NCI-H2196 (cell line): ENCODE measurements at regions not wholly inside any gene's neighbourhood (a gene's known extent, or its start where the extent isn't known, plus 50 kb on each side); places are given as distances from the start of the nearest gene placed in this dataset.
"Not testable (repeated sequence)": the region's sequence is repeated elsewhere in the genome, so short reads cannot be mapped to it uniquely, and the experiment has no call there.

Experiments
- DNase-seq: peaks from one replicate; lab custom pipeline; 2025; ENCODE audit not compliant: unreplicated experiment; lab: John Stamatoyannopoulos, UW

- peak; percentile 39 for DNase-seq
Observed at GRCh38 chr12:75944097-75944904, 87.3 kb downstream of the PHLDA1 start.

GRCh38 chr12:75943730-75944096, 87.9 kb downstream of the PHLDA1 start:
- no peak for DNase-seq

- not testable (repeated sequence) for DNase-seq
Observed at GRCh38 chr12:75941661-75942060, 89.9 kb downstream of the PHLDA1 start.

DNA sequence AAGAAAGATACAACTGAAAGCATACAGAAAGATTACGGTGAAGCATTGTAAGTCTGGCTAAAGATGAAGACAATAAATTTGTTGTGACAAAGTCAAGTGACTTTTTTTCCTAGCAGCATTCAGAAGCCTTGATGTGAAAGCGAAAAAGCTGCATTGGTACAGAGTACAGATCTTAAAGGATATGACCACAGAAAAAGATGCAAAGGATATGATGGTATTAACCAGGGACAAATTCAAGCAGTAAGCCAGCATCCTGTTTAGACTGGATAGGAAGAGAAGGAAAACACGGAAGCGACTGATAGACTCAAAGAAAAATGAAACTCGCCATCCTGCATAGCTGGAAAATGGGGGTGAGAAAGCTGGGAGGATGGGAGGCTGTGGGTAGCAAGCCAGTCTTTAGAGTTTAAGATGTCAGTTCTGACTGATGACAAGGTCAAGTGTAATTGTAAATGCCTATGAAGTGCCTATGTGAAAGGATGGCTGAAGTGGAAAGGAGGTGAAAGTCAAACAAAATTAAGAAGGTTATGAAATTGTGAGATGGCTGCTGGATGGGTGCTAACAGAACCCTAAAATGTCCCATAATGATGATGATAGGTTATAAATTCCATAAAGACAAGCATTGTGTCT, 92.4 kb downstream of the PHLDA1 start:
- DNase-seq = no peak

- DNase-seq = no peak
Observed at GRCh38 chr12:75938189-75938588, 93.4 kb downstream of the PHLDA1 start.

- no peak for DNase-seq
Observed at GRCh38 chr12:75937486-75937885, 94.1 kb downstream of the PHLDA1 start.

DNA sequence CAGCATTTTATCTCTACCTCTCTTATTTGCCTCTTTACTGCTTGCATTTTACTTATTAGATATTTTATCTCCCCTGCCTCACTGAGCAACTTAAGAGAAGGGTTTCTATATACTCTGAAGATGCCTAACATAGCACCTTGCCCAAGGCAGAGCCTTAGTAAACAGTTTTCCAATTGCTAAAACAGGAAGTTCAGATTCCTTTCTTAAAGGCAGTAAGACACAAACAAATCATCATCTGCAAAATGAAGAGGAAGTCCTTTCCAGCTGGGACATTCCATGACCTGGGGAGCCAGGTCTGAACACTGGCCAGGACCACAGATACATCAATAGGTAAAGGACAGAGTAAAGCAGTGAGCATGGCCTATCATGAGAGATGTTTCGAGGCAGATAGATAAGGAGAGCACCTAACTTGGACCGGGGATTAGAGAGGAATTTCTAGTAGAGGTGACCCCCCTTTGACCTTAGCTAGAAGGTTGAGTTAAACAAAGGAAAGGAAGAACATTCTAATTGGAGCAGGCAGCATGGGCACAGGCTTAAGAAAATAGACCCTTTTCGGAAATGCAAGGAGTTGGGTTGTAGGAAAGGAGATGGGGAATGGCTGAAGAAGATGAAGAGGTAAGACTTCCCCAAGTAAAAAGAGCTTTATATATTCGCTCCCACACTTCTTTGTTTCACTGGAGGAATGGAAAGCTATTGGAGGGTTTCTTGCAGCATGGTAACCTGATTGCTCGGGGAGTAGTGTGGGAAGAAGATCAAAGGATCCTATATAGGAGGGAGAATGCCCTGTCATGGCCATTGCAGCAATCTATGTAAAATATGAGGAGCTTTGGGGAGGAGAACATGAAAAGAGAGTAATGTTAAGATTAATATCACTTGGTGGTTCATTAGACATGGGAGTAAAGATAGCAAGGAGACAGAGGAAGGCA, 94.8 kb downstream of the PHLDA1 start:
- no peak for DNase-seq

GRCh38 chr12:75935539-75936242, 95.9 kb downstream of the PHLDA1 start:
- no peak for DNase-seq

DNA sequence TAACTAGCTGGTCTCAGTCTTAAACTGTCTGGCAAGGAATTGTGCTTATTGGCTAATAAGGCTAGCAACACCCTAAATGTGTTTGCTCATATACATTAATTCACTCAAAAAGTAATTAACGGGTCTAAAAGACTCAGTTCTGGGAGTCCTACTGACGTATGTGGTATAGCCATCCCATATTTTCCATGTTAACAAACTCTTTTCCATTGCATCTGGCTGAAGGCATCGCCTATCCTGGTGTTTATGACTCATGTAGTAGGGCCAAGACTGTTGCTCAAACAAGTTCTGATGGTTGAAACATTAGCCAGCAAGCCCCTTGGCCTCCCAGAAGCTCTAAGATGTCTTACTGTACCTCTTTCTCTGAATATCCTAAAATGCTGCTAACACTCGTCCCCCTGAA, 98.5 kb downstream of the PHLDA1 start:
- no peak for DNase-seq

GRCh38 chr12:75932241-75932640, 99.3 kb downstream of the PHLDA1 start:
- no peak for DNase-seq

DNA sequence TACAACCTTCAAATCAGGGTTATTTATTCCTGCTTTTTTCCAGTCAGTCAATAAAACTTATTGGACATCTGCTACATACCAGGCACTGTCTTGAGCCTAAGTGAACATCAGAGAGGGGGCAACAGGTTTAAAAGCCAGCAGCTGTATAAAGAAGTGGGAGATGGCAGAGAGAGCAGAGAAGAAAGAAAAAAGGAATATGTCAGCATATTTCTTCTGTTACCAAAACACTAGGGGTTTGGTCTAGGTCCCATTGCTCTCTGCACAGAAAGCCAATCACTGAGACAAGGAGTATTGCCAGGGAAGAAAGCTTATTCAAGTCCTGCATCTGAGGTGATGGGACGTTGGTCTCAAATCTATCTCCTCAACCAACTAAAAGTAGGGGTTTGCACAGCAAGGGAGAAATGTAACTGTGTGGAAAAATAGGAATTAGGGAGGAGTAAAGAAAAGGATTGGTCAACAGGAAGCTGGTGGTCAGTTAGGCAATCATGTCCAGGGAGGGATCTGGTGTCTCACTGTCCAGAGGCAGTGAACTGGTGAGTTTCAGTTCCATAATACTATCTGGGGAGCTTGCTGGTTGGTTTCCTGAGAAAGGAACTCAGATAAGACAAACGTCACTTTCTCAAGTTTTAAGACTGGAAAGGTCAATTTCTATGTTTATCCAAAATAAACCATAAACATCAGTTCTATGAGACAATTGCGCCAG, 107.5 kb downstream of the PHLDA1 start:
- DNase-seq = no peak

GRCh38 chr12:75922944-75923642, 108.5 kb downstream of the PHLDA1 start:
- no peak for DNase-seq

DNA sequence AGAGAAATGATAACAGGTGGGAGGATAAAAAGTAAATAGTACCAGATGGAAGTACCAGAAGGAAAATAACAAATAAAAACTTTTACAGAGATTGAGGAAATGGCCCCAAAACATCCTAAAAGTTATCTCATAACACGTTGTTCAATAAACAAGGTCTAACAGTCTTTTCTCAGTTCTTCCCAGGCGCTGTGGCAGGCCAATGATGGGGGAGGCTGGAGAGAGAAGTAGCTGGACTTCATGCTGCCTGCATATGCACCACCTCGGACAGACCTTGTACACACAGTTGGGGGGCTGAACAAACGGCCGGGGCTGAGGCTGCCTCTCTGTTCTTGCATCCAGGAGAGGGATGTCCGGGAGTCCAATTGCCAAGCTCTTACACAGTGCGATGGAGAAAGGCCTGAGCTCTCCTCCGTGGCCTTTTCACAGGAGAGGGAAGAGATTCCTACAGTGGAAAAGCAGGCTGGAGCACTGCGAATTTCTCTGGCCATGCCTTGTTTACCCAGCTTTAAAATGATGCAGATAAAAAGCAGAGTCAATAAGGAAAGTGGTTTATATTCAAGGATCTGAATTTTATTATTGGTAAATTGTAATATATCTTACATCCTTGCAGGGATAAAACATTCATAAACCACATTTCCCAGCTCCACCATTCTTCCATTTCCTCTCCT, 109.8 kb downstream of the PHLDA1 start:
- DNase-seq = no peak

DNA sequence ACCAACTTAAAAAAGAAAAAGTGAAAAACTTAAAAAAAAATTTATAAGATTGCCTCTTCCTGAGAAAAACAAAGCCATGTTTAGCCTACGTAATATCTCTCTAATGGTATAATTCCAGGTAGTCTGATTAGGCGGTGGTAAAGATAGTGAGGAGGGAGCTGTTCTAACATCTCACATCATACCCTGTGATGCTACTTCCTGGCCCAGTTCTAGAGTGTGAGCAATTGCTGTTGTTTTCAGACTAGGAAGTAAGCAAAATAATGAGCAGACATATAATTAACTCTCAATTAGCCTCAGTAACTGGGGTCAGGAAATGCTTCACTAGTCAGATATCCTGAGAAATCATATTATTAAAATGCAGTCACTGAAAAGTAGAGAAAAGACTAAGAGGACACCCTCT, 113.9 kb downstream of the PHLDA1 start:
- DNase-seq = no peak

- no peak for DNase-seq
Observed at GRCh38 chr12:75917083-75917482, 114.5 kb downstream of the PHLDA1 start.

DNA sequence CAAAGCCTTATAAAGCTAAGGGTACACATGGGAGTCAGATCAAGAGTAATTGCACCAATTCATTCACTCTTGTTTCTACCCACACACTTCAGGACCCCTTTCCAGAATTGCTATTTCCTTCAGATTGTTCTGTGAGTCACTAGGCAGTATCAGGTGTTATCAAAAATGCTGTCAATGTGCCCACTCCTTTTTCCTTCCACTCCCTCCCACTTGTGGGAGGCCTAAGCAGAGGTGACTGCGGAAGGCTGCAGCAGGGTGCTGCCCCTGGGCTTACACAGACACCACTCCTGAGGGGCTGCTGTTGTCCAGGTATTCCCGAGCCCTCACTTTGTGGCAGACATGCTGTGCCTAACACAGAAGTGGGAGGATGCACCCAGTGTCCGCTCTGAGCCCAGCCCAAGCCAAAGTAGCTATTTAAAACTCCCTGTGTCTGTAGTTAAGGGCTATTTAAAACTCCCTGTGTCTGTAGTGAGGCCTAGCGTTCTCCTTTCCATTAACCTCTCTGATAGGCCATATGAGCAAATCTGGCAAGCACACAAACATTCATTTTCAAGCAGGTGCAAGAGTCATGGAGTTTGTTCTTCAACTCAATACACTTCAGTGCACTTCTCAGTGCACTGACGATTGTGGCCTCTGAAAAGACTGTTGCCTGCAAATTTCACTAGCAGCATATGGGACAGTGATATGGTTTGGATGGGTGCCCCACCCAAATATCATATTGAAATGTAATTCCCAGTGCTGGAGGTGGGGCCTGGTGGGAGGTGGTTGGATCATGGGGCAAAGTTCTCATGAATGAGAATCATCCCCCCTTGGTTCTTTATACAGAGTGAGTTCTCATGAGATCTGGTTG, 117.8 kb downstream of the PHLDA1 start:
- DNase-seq = peak; percentile 29

DNA sequence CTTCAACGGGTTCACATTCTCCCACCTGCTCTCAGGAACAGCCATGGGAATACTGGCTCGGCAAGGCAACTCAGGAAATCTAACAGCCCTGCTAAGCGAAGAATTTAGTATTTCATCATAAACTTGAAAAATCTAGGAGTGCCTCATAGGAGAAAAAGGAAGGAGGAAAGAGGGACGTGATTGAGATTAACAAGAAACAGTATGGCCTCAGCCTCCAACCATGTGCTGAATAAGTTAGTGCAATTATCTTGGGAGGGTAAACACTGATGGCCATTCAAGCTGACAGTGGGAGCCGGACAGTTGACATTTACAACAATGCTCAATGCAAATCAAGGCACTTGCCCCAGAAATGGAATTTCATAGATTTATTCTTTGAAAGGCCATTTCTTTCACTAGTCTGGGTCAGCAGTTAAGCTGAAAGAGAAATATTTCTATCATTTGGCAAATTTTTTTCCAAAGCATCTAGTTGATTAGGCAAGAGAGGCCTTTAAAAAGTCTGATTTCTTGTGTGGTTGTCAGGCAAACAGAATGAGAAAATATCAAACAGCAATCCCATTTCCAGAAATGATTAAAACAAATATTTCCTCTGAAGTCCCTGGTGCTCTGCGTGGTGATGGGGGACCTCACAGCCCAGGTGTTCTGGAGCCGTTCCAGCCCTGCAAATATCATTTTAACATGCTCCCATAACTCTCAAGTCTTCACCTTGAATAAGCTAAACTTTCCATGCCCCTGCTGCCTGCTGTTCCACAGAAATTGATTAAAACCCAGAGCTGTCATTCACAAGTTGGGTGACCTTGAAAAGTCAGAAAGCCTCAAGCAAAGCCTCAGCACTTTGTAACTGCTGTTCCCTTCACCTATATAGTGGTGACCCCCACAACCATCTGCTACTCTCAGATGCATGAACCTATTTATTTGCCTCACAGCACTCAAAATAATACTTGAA, 121.6 kb downstream of the PHLDA1 start:
- no peak for DNase-seq
